Colonic mucosa (tissue), 4 donors: ENCODE measurements at regions not wholly inside any gene's neighbourhood (a gene's known extent, or its start where the extent isn't known, plus 50 kb on each side); places are given as distances from the start of the nearest gene placed in this dataset.

Experiments
- DNase-seq: peaks from one replicate; pipeline ENCODE4 v3.0.0-alpha.2; 2020
- H3K27ac ChIP-seq: fragments of 200-600 bp; one replicate; pipeline ENCODE4 v1.8.0; 2021
- H3K27me3 ChIP-seq: fragments of 200-600 bp; one replicate; pipeline ENCODE4 v1.8.0; 2021
- H3K36me3 ChIP-seq: fragments of 200-600 bp; one replicate; pipeline ENCODE4 v1.8.0; 2021
- H3K4me1 ChIP-seq: fragments of 200-600 bp; one replicate; pipeline ENCODE4 v1.8.0; 2021; ENCODE audit warnings: mild to moderate bottlenecking
- H3K4me3 ChIP-seq: fragments of 200-600 bp; one replicate; pipeline ENCODE4 v1.8.0; 2021
- H3K9ac ChIP-seq, 2 donors: one replicate each; pipeline ENCODE4 v1.7.0; 2013; ENCODE audit warnings: control low read depth in 2 of 2, low read depth in 2 of 2, low read length in 2 of 2
- H3K9me3 ChIP-seq: fragments of 200-600 bp; one replicate; pipeline ENCODE4 v1.8.0; 2021
- CTCF ChIP-seq: fragments of 200-600 bp; IDR thresholded peaks from one replicate; pipeline ENCODE4 v1.8.0; 2022; ENCODE audit warnings: antibody characterized with exemption, mild to moderate bottlenecking
- intact Hi-C: fragments of 100-400 bp; cut with DNase I; formaldehyde crosslinking; loops from one replicate; pipeline ENCODE4 v1.14.1; 2022
- donor health status: healthy.
- donor health status: DM: no; HTN: no; CAD: no.
- donor health status: DM: no; HTN: no; CAD: no.

- no peak for TF ChIP-seq CTCF
- Histone ChIP-seq H3K36me3 (no peaks in the 10 kb centered on the region), H3K9me3 (no peaks in the 10 kb centered on the region), H3K9ac (no peak overlapping the region), H3K4me1 (no peaks in the 10 kb centered on the region), H3K27ac (no peak overlapping the region), H3K4me3 (no peak overlapping the region), H3K27me3 (no peaks in the 10 kb centered on the region)
- intact Hi-C loops, result no loop called here
- DNase-seq, result no peak
These were observed 147.4 kb downstream of the IL15 start for GRCh38 chr4:141783770-141784169.

GRCh38 chr4:141786946-141787345 is 150.6 kb downstream of the IL15 start:
- DNase-seq, result no peak
- no peaks in the 10 kb centered on the region for H3K4me1 ChIP-seq
- H3K36me3 ChIP-seq, result no peaks in the 10 kb centered on the region
- intact Hi-C loops, result no loop called here
- H3K9me3 ChIP-seq, result no peaks in the 10 kb centered on the region
- H3K4me3 ChIP-seq, result no peak overlapping the region
- H3K27me3 ChIP-seq, result no peaks in the 10 kb centered on the region
- H3K9ac ChIP-seq, result no peak overlapping the region
- no peak for TF ChIP-seq CTCF
- H3K27ac ChIP-seq, result no peak overlapping the region

- Histone ChIP-seq H3K36me3 (no peaks in the 10 kb centered on the region), H3K27ac (no peak overlapping the region), H3K27me3 (no peaks in the 10 kb centered on the region), H3K9me3 (no peaks in the 10 kb centered on the region), H3K4me3 (no peak overlapping the region), H3K4me1 (no peaks in the 10 kb centered on the region), H3K9ac (no peak overlapping the region)
- DNase-seq, result no peak
- no peak for TF ChIP-seq CTCF
- intact Hi-C loops, result no loop called here
These were observed 152.0 kb downstream of the IL15 start for GRCh38 chr4:141788169-141788915.

- no peak overlapping the region for H3K27ac ChIP-seq
- no peaks in the 10 kb centered on the region for H3K27me3 ChIP-seq
- H3K36me3 ChIP-seq, result no peaks in the 10 kb centered on the region
- H3K9me3 ChIP-seq, result no peaks in the 10 kb centered on the region
- H3K9ac ChIP-seq, result no peak overlapping the region
- intact Hi-C loops, result no loop called here
- no peak for DNase-seq
- TF ChIP-seq CTCF, result no peak
- no peak overlapping the region for H3K4me3 ChIP-seq
- no peaks in the 10 kb centered on the region for H3K4me1 ChIP-seq
These were observed 153.3 kb downstream of the IL15 start for GRCh38 chr4:141789716-141790115.

- DNase-seq, result no peak
- no peak for TF ChIP-seq CTCF
- no peak overlapping the region for H3K27ac ChIP-seq
These were observed 155.8 kb downstream of the IL15 start for GRCh38 chr4:141792164-141792563.

More at GRCh38 chr4:141792164-141792563, 155.8 kb downstream of the IL15 start:
- H3K36me3 ChIP-seq, result no peaks in the 10 kb centered on the region
- intact Hi-C loops, result no loop called here
- H3K4me3 ChIP-seq, result no peak overlapping the region
- no peaks in the 10 kb centered on the region for H3K4me1 ChIP-seq
- no peak overlapping the region for H3K9ac ChIP-seq
- H3K27me3 ChIP-seq, result no peaks in the 10 kb centered on the region
- H3K9me3 ChIP-seq, result no peaks in the 10 kb centered on the region
